K562 (cell line): ENCODE measurements at regions not wholly inside any gene's neighbourhood (a gene's known extent, or its start where the extent isn't known, plus 50 kb on each side); places are given as distances from the start of the nearest gene placed in this dataset.

Experiments used
- ATAC-seq: fragments of 200-7000 bp; cut with Tn5 transposase; 3 replicates; pipeline ENCODE4 v1.9.1; 2020; ENCODE audit warnings: moderate library complexity
- BruUV-seq: library from RNA; stranded (reverse); fragments of 400-500 nt; replicated peaks from 2 replicates; lab custom pipeline; 2021; lab: Mats Ljungman, UMichigan
- CTCF ChIA-PET: fragments of 300-600 bp; formaldehyde crosslinking; extraction: SDS; loops from one replicate; lab custom pipeline; 2021; ENCODE audit warnings: low intra/inter-chr PET ratio; lab: Yijun Ruan, JAX
- POLR2A ChIA-PET: fragments of 300-600, 350-650 bp; sonication (Branson Sonifier 250); formaldehyde crosslinking; extraction: SDS; loops from one replicate; lab custom pipeline; 2021; ENCODE audit warnings: antibody characterized with exemption, inconsistent platforms; lab: Yijun Ruan, JAX
- DNase-seq, 4 experiments: peaks; one replicate each; pipeline versions ENCODE4 v3.0.0 to v3.0.0-alpha.2; 2011 to 2018; ENCODE audit warnings: low spot score in 3 of 4, mixed read lengths in 3 of 4; ENCODE audit errors: extremely low read depth in 1 of 4
- FAIRE-seq: peaks from 2 replicates; lab custom pipeline; 2011; peaks lifted over from hg19 to GRCh38; lab: Jason Lieb, UNC
- H2AFZ ChIP-seq: 2 replicates; pipeline ENCODE4 v1.6.0; 2011; ENCODE audit warnings: low read depth, low read length, control low read depth, inconsistent platforms
- H3K27ac ChIP-seq: fragments of 200-600 bp; 3 replicates; pipeline ENCODE4 v1.8.0; 2011; ENCODE audit warnings: low read depth, mild to moderate bottlenecking, control low read depth, inconsistent platforms, low read length, moderate library complexity, mixed read lengths; ENCODE audit errors: extremely low read depth
- H3K27me3 ChIP-seq, 2 experiments: fragments of 300-600 bp in 1 of 2; 2 replicates in 1 of 2; 3 replicates in 1 of 2; pipeline versions ENCODE4 v1.6.0 to v1.8.0; 2011; ENCODE audit warnings: inconsistent platforms in 2 of 2, low read length in 2 of 2, mild to moderate bottlenecking in 1 of 2, mixed read lengths in 1 of 2, moderate library complexity in 1 of 2; ENCODE audit not compliant: control insufficient read depth in 2 of 2, insufficient read depth in 2 of 2
- H3K36me3 ChIP-seq: fragments of 300-600 bp; 3 replicates; pipeline ENCODE4 v1.8.0; 2011; ENCODE audit warnings: mild to moderate bottlenecking, low read length, inconsistent platforms; ENCODE audit not compliant: control insufficient read depth, insufficient read depth
- H3K4me1 ChIP-seq, 2 experiments: fragments of 200-600 bp in 1 of 2; replicated peaks in 1 of 2; 2 replicates in 1 of 2; 3 replicates in 1 of 2; pipeline versions ENCODE4 v1.5.1 to v1.8.0; 2011; ENCODE audit warnings: inconsistent platforms in 2 of 2, low read length in 2 of 2, mild to moderate bottlenecking in 1 of 2, mixed read lengths in 1 of 2, moderate library complexity in 1 of 2; ENCODE audit not compliant: control insufficient read depth in 2 of 2, insufficient read depth in 2 of 2
- H3K4me2 ChIP-seq: 2 replicates; pipeline ENCODE4 v1.6.1; 2011; ENCODE audit warnings: low read length, control low read depth, inconsistent platforms, mixed read lengths; ENCODE audit not compliant: insufficient read depth
- H3K4me3 ChIP-seq: fragments of 200-600 bp; sonication (generic), shearing (Covaris generic); 2 replicates; pipeline ENCODE4 v1.5.1; 2016; ENCODE audit warnings: control low read depth, inconsistent platforms
- H3K79me2 ChIP-seq: fragments of 200-600 bp; 3 replicates; pipeline ENCODE4 v1.8.0; 2011; ENCODE audit warnings: low read length, inconsistent platforms; ENCODE audit not compliant: control insufficient read depth, insufficient read depth
- H3K9ac ChIP-seq, 2 experiments: 2 replicates each; pipeline versions ENCODE4 v1.6.0 to v1.6.1; 2011; ENCODE audit warnings: low read depth in 2 of 2, low read length in 2 of 2, control low read depth in 1 of 2, inconsistent platforms in 1 of 2, mild to moderate bottlenecking in 1 of 2, mixed read lengths in 1 of 2; ENCODE audit not compliant: insufficient read depth in 1 of 2
- H3K9me1 ChIP-seq: one replicate; pipeline ENCODE4 v1.6.0; 2011; ENCODE audit warnings: inconsistent platforms, mild to moderate bottlenecking, low read length, moderate library complexity; ENCODE audit not compliant: control insufficient read depth, insufficient read depth
- H3K9me3 ChIP-seq: replicated peaks from 2 replicates; pipeline ENCODE4 v1.5.1; 2011; ENCODE audit warnings: low read depth, low read length, inconsistent platforms; ENCODE audit not compliant: control insufficient read depth, insufficient read depth
- H4K20me1 ChIP-seq: replicated peaks from 2 replicates; pipeline ENCODE4 v1.6.1; 2011; ENCODE audit warnings: low read length, inconsistent platforms, mixed read lengths; ENCODE audit not compliant: control insufficient read depth, insufficient read depth
- CBFB ChIP-seq: sonication (generic); formaldehyde crosslinking; IDR thresholded peaks from 2 replicates; pipeline ENCODE4 v1.4.0; 2020; ENCODE audit warnings: mild to moderate bottlenecking, missing genetic modification reagents
- CHD2 ChIP-seq: IDR thresholded peaks from 2 replicates; pipeline ENCODE4 v1.6.1; 2011; ENCODE audit warnings: low read depth, low read length
- CTCFL ChIP-seq: IDR thresholded peaks from 2 replicates; pipeline ENCODE4 v1.6.1; 2011; ENCODE audit warnings: borderline replicate concordance, low read depth, mild to moderate bottlenecking, moderate library complexity, low read length; ENCODE audit not compliant: insufficient read depth, poor library complexity, severe bottlenecking
- E2F3 ChIP-seq: fragments of 250-450 bp; sonication (Bioruptor Pico); IDR thresholded peaks from 2 replicates; pipeline ENCODE4 v1.4.0; 2020; ENCODE audit warnings: mild to moderate bottlenecking
- E2F5 ChIP-seq: sonication (generic); formaldehyde crosslinking; IDR thresholded peaks from 2 replicates; pipeline ENCODE4 v1.8.0; 2022; ENCODE audit warnings: mild to moderate bottlenecking, missing genetic modification reagents
- SNIP1 ChIP-seq: fragments of 450-650 bp; IDR thresholded peaks from 2 replicates; pipeline ENCODE4 v1.7.1; 2017; ENCODE audit warnings: low read depth, mild to moderate bottlenecking
- TFE3 ChIP-seq: fragments of 450-650 bp; formaldehyde crosslinking; IDR thresholded peaks from 2 replicates; pipeline ENCODE4 v1.4.0; 2020; ENCODE audit warnings: mild to moderate bottlenecking, mixed read lengths
- ZBTB11 ChIP-seq, 3 experiments: fragments of 200-800 bp in 1 of 3; fragments of 250-450 bp in 1 of 3; fragments of 450-650 bp in 1 of 3; sonication (Bioruptor Pico) in 1 of 3; sonication (Bioruptor generic) in 1 of 3; formaldehyde crosslinking in 1 of 3; IDR thresholded peaks; 2 replicates each; pipeline versions ENCODE4 v1.6.1 to v1.8.0; 2016 to 2022; ENCODE audit warnings: mild to moderate bottlenecking in 2 of 3, missing genetic modification characterization in 2 of 3, missing compliant biosample characterization in 1 of 3, moderate library complexity in 1 of 3
- ZBTB17 ChIP-seq: fragments of 450-650 bp; formaldehyde crosslinking; IDR thresholded peaks from 2 replicates; pipeline ENCODE4 v1.4.0; 2020; ENCODE audit warnings: mild to moderate bottlenecking
- ZNF280A ChIP-seq: fragments of 450-650 bp; IDR thresholded peaks from 2 replicates; pipeline ENCODE4 v1.6.1; 2018; ENCODE audit warnings: mild to moderate bottlenecking, low read depth; ENCODE audit not compliant: partially characterized antibody
- WGBS: fragments of 100-300 bp; shearing (Covaris generic); methylation state at CpG from one replicate; pipeline ENCODE4 v1.1.6; 2016; ENCODE audit warnings: low coverage, mixed read lengths; ENCODE audit not compliant: insufficient coverage; ENCODE audit errors: missing lambda C conversion rate; 5-methylcytosine and 5-hydroxymethylcytosine counted together
- in situ Hi-C: fragments of 300-500 bp; cut with MboI; formaldehyde crosslinking; loops from 4 replicates; pipeline ENCODE4 v1.15.0; 2018; ENCODE audit warnings: inconsistent platforms, mixed read lengths
- intact Hi-C: fragments of 100-400 bp; cut with micrococcal nuclease; formaldehyde crosslinking; loops from 2 replicates; pipeline ENCODE4 v1.14.2; 2022

GRCh38 chr2:204306667-204307066 lies 238.6 kb upstream of the PARD3B start:
- Histone ChIP-seq H3K4me3 (no peak overlapping the region), H3K27me3 (no peaks in the 10 kb centered on the region; a peak in 1 of 5 replicates), H3K9ac (no peak overlapping the region), H3K36me3 (no peaks in the 10 kb centered on the region), H3K4me2 (no peak overlapping the region), H3K27ac (no peak overlapping the region), H4K20me1 (no peaks in the 10 kb centered on the region), H2AFZ (no peak overlapping the region), H3K79me2 (no peaks in the 10 kb centered on the region), H3K9me1 (no peaks in the 10 kb centered on the region), H3K4me1 (no peaks in the 10 kb centered on the region), H3K9me3 (no peaks in the 10 kb centered on the region)
- ChIA-PET CTCF (no interaction called here), POLR2A (no interaction called here)
- in situ Hi-C loops: loop anchor here (25.0 kb wide), 1 partner anchor 1631 kb away; no protein-coding TSS in a partner anchor
- 4% methylated on average over 4 of the region's 4 CpGs for WGBS
- ATAC-seq (no peak), FAIRE-seq (no peak), DNase-seq (no peak)
- intact Hi-C loops: no loop called here
- BruUV-seq: no TSS peak
- TF ChIP-seq CHD2 (no peak), ZBTB17 (CRISPR knock-in tag) (no peak), ZBTB11 (CRISPR knock-in tag; IDR thresholded peaks at IDR 0.05) (no peak), E2F3 (CRISPR knock-in tag) (no peak), CTCFL (no peak), E2F5 (CRISPR knock-in tag) (no peak), ZNF280A (no peak), SNIP1 (no peak), TFE3 (CRISPR knock-in tag) (no peak), CBFB (no peak)
